ENCODE measurements at regions not wholly inside any gene's neighbourhood (a gene's known extent, or its start where the extent isn't known, plus 50 kb on each side); places are given as distances from the start of the nearest gene placed in this dataset.

DNA sequence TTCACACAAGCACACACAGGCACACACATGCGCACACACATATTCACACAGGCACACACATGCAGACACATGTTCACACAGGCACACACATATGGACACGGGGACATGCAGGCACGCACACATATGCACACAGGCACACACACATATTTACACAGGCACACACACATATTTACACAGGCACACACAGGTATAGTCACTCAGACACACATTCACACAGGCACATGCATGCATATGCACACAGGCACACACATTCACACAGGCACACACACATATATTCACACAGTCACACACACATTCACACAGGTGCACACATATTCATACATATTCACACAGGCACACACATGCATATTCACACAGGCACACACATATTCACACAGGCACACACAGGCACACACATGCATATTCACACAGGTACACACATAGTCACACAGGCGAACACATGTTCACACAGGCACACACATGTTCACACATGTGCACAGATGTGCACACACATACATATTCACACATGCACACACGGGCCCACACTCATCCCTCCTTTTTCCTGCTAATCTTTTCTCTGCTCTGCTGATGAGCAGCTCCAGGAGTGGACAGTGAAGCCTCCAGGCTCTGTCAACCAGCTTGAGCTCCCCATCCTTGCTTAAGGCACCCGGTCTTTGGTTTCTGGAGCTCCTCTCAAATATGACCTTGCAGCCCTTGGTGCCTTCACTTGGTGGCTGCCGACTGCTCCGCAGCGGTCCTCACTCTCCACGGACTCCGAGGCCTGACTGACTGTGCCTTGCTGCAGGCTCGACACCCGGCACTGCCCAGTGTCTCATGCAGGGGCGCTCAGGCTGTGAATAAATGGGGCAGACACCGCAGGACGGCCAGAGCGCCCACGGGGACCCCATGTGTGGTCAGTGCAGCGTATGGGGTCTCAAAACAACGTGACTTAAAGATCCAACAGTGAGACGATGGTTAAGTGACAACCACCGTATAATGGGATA is 581.2 kb upstream of the MGMT start:
- DNase-seq: no peak

DNA sequence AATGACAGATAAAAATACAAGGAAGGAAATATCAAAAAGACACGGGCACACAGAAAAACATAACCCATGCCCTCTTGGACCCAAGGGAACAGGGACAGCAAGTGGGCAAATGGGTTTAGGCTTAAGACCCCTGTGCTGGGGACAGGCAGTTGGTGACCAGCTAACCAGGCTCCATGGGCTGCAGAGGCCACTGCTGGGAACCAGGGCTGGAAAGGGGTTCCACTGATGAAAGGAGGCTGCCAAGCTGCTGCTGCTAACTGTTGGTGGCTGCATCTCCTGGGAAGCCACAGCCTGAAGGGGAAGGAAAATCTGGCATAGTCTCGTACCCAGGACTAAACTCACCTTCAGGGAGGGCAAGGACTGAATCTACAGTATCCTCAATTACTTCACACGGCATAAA is 579.2 kb upstream of the MGMT start:
- DNase-seq: no peak

DNA sequence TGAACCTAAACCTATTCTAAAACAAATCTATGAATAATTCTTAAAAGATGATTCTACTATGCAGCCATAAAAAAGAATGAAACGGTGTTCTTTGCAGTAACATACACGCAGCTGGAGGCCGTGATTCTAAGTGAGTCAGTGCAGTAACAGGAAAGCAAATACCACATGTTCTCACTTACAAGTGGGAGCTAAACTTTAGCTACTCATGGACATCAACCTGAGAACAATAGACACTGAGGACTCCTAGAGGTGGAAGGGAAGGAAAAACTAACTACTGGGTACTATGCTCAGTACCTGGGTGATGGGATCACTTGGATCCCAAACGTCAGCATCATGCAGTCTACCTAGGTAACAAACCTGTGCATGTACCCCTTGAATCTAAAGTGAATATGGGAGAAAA is 575.0 kb upstream of the MGMT start:
- no peak for DNase-seq

DNA sequence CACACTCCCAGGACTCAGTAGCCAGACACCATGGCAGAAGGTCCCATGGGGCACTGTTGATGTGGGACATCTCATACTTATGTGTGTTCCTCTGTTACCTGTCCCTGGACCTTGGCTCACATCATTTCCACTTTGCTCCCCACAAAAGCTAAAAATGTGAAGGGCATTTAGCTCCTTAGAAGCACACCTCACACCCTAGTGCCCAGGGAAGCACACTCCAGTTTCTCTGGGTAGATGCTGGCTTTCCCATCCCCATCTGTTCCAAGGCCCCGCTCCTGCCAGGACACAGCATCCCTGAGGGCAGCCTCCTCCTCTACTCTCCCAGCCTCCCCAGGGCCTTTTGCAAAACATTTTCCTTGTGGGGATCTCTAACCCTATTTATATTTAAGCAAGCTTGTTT is 572.4 kb upstream of the MGMT start:
- no peak for DNase-seq

DNA sequence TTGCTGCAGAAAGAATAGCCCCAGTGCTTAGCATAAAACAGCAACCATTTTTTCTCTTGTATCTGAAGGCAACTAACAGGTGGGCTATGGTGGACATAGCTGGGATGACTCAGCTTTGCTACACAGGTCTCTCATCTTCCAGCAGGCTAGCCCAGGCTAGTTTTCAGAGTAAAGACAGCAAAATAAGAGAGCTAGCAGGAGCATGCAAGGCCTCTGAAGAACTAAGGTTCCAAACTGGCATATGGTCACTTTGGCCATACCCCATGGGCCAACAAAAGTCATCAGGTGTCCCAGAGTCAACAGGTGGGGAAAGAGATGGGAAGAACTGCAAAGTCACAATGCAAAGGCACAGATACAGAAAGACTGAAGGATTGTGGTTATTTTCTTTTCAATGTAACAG is 571.6 kb upstream of the MGMT start:
- DNase-seq: no peak

DNA sequence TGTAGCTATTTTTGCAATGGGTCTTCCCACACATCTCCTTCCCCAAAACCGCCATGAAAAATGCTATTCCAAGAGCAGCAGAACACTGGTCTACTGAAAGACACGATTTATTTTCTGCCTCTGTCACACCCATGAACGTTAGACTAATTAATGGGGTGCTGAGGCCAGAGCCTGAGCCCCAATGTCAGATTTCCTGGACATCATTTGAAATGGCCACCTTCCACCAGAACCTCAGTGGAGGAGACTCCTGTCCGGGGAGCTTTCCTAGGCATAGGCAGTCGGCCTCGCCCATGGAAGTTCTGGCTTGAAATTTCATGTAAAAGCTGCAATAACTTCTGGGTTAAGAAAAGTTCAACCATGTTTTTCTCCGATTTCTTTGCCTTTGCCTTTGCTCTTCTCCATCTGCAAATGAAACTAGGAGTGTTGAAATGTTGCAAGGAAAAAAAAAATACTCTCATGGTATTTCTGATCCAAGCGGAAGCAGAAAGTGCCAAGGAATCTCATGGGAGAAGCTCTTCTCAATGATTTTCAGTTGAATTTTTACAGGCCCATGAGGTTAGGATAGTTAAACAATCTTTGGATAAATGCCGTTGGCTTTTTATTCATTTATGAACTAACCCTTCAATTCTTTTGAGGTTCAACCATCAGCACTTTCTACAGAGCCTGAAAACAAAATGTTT is 570.8 kb upstream of the MGMT start:
- DNase-seq: no peak

DNA sequence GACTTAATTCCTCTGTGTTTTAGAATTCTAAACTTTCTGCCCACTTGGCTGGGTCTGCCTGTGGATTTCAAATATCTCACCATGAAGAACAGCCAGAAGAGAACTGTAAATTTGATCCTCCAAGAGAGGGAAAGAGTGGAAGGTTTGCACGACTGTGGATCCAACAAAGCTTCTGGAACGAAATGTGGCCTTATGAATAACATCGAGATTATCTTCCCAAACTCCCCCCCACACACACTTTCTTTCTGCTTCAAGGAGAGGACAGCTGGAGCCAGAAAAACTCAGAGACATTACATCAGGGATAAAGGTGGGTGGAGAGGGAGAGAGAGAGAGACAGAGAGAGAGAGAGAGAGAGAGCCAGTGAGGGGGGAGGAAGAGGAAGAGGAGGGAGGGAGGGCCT is 570.1 kb upstream of the MGMT start:
- no peak for DNase-seq

DNA sequence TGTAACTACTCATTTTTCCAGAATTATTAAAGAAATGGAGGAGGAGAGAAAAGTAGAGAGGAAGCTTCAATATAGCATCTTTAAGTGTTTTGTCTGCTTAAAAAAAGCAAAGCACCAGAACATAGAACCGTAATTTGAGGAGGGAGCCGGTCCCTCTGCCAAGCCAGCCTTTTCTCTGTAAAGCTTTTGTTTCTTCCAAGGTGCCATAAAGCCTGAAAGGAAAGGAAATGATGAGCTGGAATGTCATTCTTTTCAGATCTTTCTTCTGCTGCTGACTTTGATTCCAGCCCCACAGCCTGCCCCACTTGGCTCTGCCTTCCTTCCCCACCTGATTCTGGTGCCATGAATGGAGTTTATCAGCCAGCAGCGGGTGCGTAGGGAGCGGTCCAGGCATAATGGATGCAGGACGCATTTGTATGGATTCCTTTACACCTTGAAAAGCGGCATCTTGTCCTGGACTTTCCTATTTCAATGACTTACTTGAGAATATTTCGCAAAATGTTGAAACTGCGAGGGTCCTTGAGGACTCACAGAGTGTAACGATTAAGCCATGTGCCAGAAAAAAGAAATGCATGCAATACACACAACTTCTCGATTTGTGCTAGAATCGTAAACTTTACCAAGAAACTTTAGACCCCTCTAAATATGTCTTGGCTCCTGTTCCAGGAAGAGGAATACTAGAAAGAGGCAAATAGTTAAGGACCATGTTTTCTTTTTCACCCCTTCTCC is 569.5 kb upstream of the MGMT start:
- no peak for DNase-seq

DNA sequence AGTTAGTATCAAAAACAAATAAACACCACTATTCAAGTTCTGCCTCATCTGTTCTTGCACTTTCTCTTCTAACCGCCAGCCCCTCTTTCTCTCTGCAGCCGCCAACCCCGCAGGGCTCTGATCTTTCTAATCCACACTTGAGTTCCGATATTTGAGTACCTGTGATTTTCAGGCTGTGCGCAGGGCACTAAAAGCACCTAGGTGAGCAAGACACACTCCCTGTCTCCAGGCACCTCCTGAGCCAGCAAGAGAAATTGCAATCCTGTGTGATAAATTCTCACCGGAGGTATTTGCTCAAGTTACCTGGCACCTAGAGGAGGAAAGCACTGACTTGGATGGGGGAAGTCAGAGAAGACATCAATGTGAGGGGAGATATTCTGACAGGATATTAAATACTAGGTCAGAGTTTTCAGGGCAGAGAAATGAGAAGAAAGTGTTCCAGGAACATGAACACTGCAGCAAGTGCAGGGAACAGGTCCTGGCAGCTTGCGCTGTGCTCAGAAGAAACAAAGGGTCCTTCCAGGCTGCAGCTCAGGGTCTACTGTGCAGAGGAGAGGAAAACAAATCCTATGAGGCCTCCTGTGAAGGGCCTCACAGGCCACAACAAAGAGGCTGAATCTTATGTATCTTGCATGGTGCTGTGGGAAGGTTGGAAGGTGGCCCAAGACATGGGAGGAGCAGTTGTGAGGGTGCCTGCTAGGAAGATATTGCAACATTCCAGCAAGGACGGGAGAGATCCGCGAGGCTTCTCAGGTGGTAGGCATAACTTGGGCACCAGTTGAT is 568.7 kb upstream of the MGMT start:
- DNase-seq: no peak

DNA sequence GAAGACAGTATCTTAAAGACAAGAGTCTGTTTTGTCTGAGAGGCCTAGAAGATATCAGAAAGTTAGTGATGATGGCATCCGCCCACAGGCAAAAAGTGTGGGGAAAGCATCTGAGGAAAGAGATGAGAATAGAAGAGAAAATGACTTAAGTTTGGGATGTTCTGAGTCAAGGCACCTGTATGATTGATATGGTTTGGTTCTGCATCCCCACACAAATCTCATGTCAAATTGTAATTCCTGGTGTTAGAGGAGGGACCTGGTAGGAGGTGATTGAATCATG is 568.2 kb upstream of the MGMT start:
- no peak for DNase-seq

DNA sequence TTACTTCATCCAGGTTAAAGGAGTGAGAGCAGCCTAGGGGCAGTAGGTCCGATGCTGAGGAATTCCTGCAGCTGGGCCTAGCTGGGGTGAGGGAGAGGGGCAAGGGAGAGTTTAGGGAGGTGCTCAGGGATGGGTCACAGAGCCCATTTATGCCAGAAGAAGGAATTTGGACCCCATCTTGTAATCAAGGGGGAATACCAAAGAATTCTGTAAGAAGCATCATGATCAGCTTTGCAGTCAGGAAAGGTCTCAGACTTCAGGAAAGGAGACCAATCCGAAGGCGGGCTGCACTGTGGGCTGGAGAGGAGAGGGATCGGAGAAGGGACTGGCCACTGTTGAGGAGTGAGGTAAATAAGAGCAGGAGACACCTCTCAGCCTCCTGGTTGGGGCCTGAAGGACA is 566.6 kb upstream of the MGMT start:
- no peak for DNase-seq

DNA sequence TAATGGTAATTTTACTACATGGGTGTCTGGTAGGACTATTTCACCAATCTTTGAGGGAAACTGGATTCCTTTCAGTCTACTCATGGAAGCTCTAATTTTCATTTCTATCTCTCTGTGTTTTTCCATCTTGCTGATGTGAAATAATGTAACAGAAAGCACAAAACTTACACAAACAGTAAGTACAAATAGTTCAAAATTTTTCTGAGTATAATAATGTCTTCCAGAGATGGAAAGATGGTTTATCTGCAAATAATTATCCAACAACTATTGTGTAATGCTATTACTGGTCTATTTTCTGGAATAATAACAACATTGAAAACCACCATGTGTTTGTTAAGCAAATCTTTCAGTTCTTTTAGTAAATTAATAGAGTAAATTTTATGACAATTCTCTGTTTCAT is 565.8 kb upstream of the MGMT start:
- DNase-seq: no peak

DNA sequence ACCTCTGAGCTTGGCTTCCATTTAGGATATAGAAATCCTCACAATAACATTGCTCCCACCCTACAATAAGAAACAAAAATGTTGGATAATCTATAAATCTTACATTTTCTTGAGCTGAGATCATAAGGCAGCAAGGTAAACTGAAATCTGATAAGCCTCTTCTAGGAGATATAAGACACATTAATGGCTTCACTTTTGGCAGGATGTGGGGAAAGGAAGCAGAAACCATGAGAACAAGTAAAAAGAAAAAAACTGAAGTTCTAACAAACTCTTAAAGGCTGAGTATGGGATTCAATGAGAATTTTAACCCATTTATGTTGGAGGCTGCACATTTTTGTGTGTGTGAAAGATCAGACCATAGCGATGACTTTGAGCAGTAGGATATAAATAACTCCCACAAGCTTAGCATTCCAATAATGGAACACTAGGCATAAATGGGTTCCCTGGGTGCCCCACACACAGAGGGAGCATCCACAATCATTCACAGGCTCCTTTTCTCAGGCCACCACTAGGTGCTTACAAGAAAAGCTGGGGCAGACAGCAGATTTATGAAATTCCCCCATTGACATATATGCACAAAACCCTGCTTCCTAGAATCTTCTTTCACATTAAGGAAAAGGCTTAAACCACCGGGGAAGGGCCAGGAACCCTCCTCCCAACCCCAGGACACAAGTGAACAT is 564.9 kb upstream of the MGMT start:
- no peak for DNase-seq

DNA sequence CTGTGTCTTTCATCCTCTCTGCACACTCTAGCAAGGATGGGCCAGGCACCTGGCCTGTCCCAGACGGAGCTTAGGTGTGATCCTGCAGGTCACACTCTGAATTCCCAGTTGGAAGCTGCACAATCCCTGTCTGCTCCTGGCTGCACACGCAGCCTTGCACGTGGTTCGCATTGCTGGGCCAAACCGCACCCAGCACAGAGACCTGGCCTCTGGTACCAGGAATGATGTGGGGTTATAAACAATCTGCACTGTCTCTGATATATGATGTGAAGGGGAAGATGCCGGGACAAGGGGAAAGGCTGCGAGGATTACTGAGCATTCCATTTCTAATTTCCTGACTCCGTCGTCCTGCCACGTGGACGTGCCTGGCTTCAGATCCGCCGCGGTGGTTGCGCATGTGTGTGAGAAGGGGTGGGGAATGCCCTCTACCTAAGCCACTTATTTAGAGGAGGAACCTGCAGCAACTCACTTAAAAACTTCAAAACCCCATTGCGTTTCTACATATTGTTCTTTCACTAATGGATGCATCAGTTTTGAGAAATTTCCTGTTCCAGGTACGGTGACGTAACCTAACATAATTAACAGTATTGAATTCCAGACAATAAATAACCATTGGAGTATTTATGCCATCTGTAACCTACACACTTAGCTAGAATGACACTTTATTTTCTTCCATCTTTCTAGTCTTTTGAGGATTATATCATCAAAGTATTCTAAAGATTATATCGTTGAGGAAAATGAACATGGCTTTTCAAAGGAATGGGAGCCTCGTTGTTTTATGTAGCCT is 559.7 kb upstream of the MGMT start:
- DNase-seq: no peak

DNA sequence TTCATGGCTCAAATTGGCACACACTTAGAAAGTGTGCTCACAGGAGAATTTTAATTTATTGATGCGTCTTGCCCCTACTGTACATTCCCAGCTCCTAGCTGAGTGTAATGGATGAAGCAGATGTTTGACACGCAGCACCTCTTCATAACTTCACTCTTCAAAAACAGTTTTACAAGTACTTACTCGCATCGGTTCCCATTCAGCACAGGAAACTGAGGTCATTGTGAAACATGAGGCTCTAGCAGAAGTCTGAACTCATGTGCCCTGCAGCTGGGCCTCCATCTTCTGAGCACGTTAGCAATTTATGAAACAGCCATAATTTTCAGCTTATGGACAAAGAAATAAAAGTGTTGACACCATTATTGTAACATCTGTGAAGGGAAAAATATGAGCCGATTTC is 558.9 kb upstream of the MGMT start:
- no peak for DNase-seq

DNA sequence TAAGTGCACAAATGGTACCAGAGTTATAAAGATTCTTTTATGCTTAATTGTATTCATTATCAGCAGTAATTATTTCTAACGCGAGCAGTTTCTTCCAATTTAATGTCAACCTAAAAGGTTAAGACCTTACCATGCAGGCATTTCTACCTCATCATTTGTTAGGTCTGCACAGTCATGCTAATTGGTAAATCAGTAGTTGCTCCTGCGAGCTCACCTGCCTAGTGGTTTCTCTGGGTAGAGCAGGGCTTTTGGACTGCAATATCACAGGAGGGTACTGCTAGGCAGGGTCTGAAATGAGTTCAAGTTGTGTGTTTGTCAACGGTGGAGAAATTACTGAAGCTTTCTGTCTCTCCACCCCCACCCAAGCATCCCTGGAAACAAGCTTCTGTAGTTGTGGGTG is 558.5 kb upstream of the MGMT start:
- no peak for DNase-seq

DNA sequence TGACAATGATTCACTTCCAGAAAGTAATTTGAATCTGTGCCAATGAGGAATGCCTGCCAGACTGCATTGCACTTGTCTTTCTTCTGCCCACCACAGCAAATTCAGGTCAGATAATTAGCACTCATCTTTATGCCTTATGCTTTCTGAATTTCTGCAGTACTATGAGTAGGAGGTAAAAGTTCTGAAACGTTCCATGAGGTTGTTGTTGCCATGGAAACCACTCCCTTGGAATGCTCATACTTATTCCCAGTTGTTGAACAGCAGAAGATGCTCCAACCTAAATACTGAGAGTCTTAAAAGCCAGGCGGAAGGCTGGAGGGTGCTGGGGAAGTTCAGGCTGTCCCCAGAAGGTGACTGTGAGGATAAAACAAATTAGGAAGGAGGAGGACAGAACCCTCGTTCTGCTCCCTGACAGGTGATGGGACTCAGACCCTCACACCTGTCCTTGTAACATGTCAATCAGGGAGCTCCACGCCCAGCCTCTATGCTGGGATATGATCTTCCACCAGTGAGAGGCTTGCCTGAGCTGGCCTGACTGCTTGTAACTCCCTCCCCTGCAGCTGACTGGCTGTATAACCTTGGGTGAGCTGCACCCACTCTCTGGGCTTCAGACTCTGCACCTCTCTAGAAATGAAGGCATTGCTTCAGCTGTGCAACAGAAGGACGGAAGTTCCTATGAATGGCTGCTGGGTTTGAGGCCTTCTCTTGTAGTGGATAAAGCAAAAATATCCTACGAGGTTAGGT is 554.3 kb upstream of the MGMT start:
- no peak for DNase-seq

DNA sequence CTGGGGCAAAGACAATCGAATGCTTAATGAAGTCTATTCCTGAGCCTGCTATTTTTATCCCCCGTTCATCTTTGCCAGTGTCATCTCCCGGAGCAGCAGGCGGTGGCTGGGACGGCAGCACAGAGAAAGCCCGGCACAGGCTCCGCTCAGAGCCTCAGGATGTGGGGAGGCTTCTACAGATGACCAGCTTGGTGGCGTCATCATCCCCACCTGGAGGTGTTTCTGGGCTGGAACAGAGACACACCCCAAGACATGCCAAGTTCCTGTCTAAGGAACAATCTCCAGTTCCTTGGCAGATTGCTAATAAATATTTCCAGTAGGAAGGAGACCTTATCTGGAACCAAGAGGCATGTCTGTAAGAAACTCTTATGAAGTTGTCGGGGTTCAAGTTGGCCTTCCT is 552.4 kb upstream of the MGMT start:
- no peak for DNase-seq

DNA sequence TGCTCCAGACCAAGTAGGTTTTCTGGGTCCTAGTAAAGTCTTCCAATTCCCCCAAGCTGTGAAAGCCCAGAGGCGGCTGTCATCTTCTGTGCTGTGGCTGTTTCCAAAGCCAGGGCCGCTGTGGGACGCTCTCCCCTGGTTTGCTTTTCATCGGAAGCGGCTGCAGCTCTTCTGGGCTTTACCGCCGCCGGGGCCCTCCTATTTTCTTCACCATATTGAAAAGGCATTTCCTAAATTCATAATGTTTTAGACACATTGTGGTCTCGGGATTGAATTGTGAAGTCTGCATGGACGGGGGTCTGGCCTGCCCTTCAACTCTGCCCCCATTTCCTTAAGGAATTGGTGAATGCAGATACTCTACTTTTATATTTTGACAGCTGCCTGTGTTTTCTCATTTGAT is 551.4 kb upstream of the MGMT start:
- DNase-seq: no peak

DNA sequence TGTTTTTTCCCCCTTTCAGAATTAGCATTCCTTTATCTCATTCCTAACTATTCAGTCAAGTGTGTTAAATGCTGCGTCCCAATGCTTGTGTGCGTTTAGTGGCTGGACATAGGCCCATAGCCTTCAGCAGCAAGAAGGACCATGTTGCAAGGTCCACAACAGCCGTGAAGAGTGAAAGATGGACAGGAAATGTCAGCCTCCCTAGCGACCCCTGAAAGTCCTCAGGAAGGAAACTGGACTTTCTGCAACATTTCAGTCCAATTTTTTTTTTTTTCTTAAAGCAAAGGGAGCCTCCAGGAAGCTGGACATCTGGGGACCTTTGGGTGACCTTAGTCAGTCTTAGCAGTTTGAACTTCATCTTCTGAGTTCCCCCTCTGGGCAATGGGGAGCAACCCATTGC is 550.7 kb upstream of the MGMT start:
- DNase-seq: no peak

DNA sequence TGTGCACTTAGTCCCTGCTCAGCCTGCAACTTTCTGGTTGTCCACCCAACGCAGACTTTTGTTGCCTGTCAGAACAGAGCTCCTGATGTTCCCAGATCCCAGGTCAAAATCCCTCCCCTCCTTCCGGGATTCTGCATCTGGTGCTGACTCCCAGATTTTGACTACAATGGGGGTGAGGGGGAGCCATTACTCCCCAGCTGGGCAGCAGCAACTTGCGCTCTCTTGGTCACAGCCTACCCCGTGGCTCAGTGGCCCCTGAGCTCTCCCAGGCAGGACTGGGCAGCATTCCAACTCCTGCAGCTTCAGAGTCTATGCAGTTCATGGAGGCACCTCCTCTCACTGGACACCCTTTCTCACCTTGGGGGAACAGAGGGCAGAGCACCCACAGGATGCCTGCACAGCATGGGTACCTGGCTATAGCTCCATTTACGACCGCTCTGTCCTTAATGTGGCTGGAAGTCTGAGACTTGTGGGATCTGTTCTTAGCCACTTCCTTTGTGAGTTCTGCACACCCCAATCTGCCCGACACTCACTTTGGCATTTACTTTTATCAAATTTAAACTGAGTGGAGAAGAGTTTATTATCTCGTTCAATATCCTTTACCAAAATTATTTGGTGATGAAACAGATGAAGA is 545.5 kb upstream of the MGMT start:
- no peak for DNase-seq

Data from NCI-H69 (cell line).